ENCODE measurements at regions not wholly inside any gene's neighbourhood (a gene's known extent, or its start where the extent isn't known, plus 50 kb on each side); places are given as distances from the start of the nearest gene placed in this dataset.
"Not testable (repeated sequence)": the region's sequence is repeated elsewhere in the genome, so short reads cannot be mapped to it uniquely, and the experiment has no call there.

GRCh38 chr1:149423122-149423521 is 51.7 kb upstream of the NBPF19 start:
- not testable (repeated sequence) for TF ChIP-seq TAF1, POLR2A, SPI1 (IDR thresholded peaks at IDR 0.05; ENCODE audit: low read depth, low read length)
